HG03460 (cell line): ENCODE measurements at regions not wholly inside any gene's neighbourhood (a gene's known extent, or its start where the extent isn't known, plus 50 kb on each side); places are given as distances from the start of the nearest gene placed in this dataset.

Experiments used
- ATAC-seq: cut with Tn5 transposase; IDR thresholded peaks from one replicate; pipeline ENCODE4 v1.9.1; 2021; ENCODE audit not compliant: unreplicated experiment

GRCh38 chrX:109312757-109313156 is 169.1 kb downstream of the GUCY2F start:
- ATAC-seq: no peak

- no peak for ATAC-seq
These were observed 171.9 kb downstream of the GUCY2F start for GRCh38 chrX:109310031-109310430.

- ATAC-seq: no peak
These were observed 180.7 kb downstream of the GUCY2F start for GRCh38 chrX:109301177-109301576.

GRCh38 chrX:109300415-109300814 is 181.5 kb downstream of the GUCY2F start:
- no peak for ATAC-seq

- no peak for ATAC-seq
These were observed 182.8 kb downstream of the GUCY2F start for GRCh38 chrX:109299091-109299490.

- ATAC-seq: no peak
These were observed 187.6 kb downstream of the GUCY2F start for GRCh38 chrX:109294097-109294814.

- ATAC-seq: no peak
These were observed 198.0 kb downstream of the GUCY2F start for GRCh38 chrX:109283870-109284269.

- ATAC-seq: peak; percentile 72
These were observed 200.2 kb downstream of the GUCY2F start for GRCh38 chrX:109281483-109282275.

- no peak for ATAC-seq
These were observed 207.1 kb downstream of the GUCY2F start for GRCh38 chrX:109274806-109275205.

GRCh38 chrX:109270580-109271484 is 211.1 kb downstream of the GUCY2F start:
- ATAC-seq: peak; percentile 96

- ATAC-seq: no peak
These were observed 213.5 kb downstream of the GUCY2F start for GRCh38 chrX:109268340-109268739.

GRCh38 chrX:109266034-109266433 is 215.9 kb downstream of the GUCY2F start:
- no peak for ATAC-seq

- ATAC-seq: no peak
These were observed 217.0 kb downstream of the GUCY2F start for GRCh38 chrX:109264878-109265277.

- ATAC-seq: no peak
These were observed 220.6 kb downstream of the GUCY2F start for GRCh38 chrX:109261279-109261678.

GRCh38 chrX:109252789-109253188 is 229.1 kb downstream of the GUCY2F start:
- ATAC-seq: no peak

- ATAC-seq: no peak
These were observed 263.1 kb downstream of the GUCY2F start for GRCh38 chrX:109218761-109219160.

GRCh38 chrX:109199726-109200125 is 282.2 kb downstream of the GUCY2F start:
- no peak for ATAC-seq

GRCh38 chrX:109190542-109190941 is 291.3 kb downstream of the GUCY2F start:
- ATAC-seq: no peak

GRCh38 chrX:109187473-109188168 is 294.3 kb downstream of the GUCY2F start:
- ATAC-seq: peak; percentile 90

- no peak for ATAC-seq
These were observed 294.9 kb downstream of the GUCY2F start for GRCh38 chrX:109186939-109187338.
